GM13977 (cell line): ENCODE measurements at regions not wholly inside any gene's neighbourhood (a gene's known extent, or its start where the extent isn't known, plus 50 kb on each side); places are given as distances from the start of the nearest gene placed in this dataset.

Source experiments
- DNase-seq: peaks from one replicate; pipeline ENCODE4 v3.0.0; 2012; ENCODE audit warnings: low spot score
- CTCF ChIP-seq: IDR thresholded peaks from 2 replicates; pipeline ENCODE4 v1.5.1; 2012; ENCODE audit warnings: mild to moderate bottlenecking, control low read depth; ENCODE audit not compliant: insufficient read depth; ENCODE audit errors: extremely low read depth, missing control alignments
- in situ Hi-C: fragments of 300-500 bp; cut with MboI; formaldehyde crosslinking; loops from one replicate; pipeline ENCODE4 v1.12.0; 2022; ENCODE audit warnings: low sequenced_read_pairs, low pct_unique_long_range_greater_than_20kb, mixed read lengths, inconsistent platforms; ENCODE audit not compliant: unreplicated experiment

GRCh38 chr11:130652671-130653335 is 204.4 kb downstream of the ADAMTS15 start:
- TF ChIP-seq CTCF: no peak
- in situ Hi-C loops: no loop called here
- no peak for DNase-seq

GRCh38 chr11:130653838-130654636 is 205.6 kb downstream of the ADAMTS15 start:
- in situ Hi-C loops: no loop called here
- no peak for TF ChIP-seq CTCF
- no peak for DNase-seq

GRCh38 chr11:130655300-130655699 is 206.9 kb downstream of the ADAMTS15 start:
- no peak for TF ChIP-seq CTCF
- in situ Hi-C loops: no loop called here
- DNase-seq: no peak

- no peak for TF ChIP-seq CTCF
- DNase-seq: no peak
- in situ Hi-C loops: no loop called here
Measured at GRCh38 chr11:130666781-130667251, 218.4 kb downstream of the ADAMTS15 start.

- in situ Hi-C loops: no loop called here
- no peak for DNase-seq
- no peak for TF ChIP-seq CTCF
Measured at GRCh38 chr11:130668751-130669150, 220.3 kb downstream of the ADAMTS15 start.

- DNase-seq: no peak
- in situ Hi-C loops: no loop called here
- TF ChIP-seq CTCF: no peak
Measured at GRCh38 chr11:130670200-130670599, 221.8 kb downstream of the ADAMTS15 start.
